Dedifferentiated amniotic fluid mesenchymal stem cell (primary cell): ENCODE measurements at regions not wholly inside any gene's neighbourhood (a gene's known extent, or its start where the extent isn't known, plus 50 kb on each side); places are given as distances from the start of the nearest gene placed in this dataset.

Experiments used
- DNase-seq: peaks from one replicate; pipeline ENCODE4 v3.0.0-alpha.2; 2016; ENCODE audit errors: extremely low spot score

- no peak for DNase-seq
Measured at GRCh38 chr6:66848244-66848953, 1141.4 kb upstream of the EYS start.

GRCh38 chr6:66838764-66839163 lies 1131.7 kb upstream of the EYS start:
- DNase-seq = no peak

GRCh38 chr6:66825539-66825938 lies 1118.5 kb upstream of the EYS start:
- DNase-seq = no peak

GRCh38 chr6:66814156-66814555 lies 1107.1 kb upstream of the EYS start:
- DNase-seq = no peak

- DNase-seq = no peak
Measured at GRCh38 chr6:66808771-66809170, 1101.7 kb upstream of the EYS start.

- DNase-seq = no peak
Measured at GRCh38 chr6:66796987-66797386, 1090.0 kb upstream of the EYS start.

- no peak for DNase-seq
Measured at GRCh38 chr6:66788579-66788978, 1081.6 kb upstream of the EYS start.

- no peak for DNase-seq
Measured at GRCh38 chr6:66772800-66773199, 1065.8 kb upstream of the EYS start.

- DNase-seq = no peak
Measured at GRCh38 chr6:66771626-66772025, 1064.6 kb upstream of the EYS start.

GRCh38 chr6:66751630-66752029 lies 1044.6 kb upstream of the EYS start:
- no peak for DNase-seq

GRCh38 chr6:66740346-66740745 lies 1033.3 kb upstream of the EYS start:
- no peak for DNase-seq

GRCh38 chr6:66735106-66735890 lies 1028.3 kb upstream of the EYS start:
- no peak for DNase-seq

- DNase-seq = no peak
Measured at GRCh38 chr6:66731310-66731709, 1024.3 kb upstream of the EYS start.

- no peak for DNase-seq
Measured at GRCh38 chr6:66725670-66726069, 1018.6 kb upstream of the EYS start.

- no peak for DNase-seq
Measured at GRCh38 chr6:66717801-66718200, 1010.8 kb upstream of the EYS start.

GRCh38 chr6:66699385-66699784 lies 992.4 kb upstream of the EYS start:
- no peak for DNase-seq

- DNase-seq = no peak
Measured at GRCh38 chr6:66689608-66690007, 982.6 kb upstream of the EYS start.

GRCh38 chr6:66687611-66688140 lies 980.6 kb upstream of the EYS start:
- no peak for DNase-seq

- no peak for DNase-seq
Measured at GRCh38 chr6:66675906-66676305, 968.9 kb upstream of the EYS start.

GRCh38 chr6:66664112-66664511 lies 957.1 kb upstream of the EYS start:
- no peak for DNase-seq

GRCh38 chr6:66662721-66663507 lies 955.9 kb upstream of the EYS start:
- DNase-seq = no peak

- DNase-seq = no peak
Measured at GRCh38 chr6:66662196-66662595, 955.2 kb upstream of the EYS start.
